Fibroblast of the aortic adventitia (primary cell): ENCODE measurements at regions not wholly inside any gene's neighbourhood (a gene's known extent, or its start where the extent isn't known, plus 50 kb on each side); places are given as distances from the start of the nearest gene placed in this dataset.
"Not testable (repeated sequence)": the region's sequence is repeated elsewhere in the genome, so short reads cannot be mapped to it uniquely, and the experiment has no call there.

Experiments
- DNase-seq: peaks from one replicate; pipeline ENCODE4 v3.0.0-alpha.2; 2010; ENCODE audit warnings: low read depth
- H3K4me3 ChIP-seq: 2 replicates; pipeline ENCODE4 v1.5.1; 2011; ENCODE audit warnings: low read depth, mild to moderate bottlenecking, control low read depth, low read length, moderate library complexity
- TF ChIP-seq, protein P1 (sequence below): IDR thresholded peaks from 2 replicates; pipeline ENCODE4 v1.5.1; 2011; ENCODE audit warnings: mild to moderate bottlenecking, low read length, control low read depth, inconsistent platforms; ENCODE audit not compliant: insufficient read depth

DNA sequence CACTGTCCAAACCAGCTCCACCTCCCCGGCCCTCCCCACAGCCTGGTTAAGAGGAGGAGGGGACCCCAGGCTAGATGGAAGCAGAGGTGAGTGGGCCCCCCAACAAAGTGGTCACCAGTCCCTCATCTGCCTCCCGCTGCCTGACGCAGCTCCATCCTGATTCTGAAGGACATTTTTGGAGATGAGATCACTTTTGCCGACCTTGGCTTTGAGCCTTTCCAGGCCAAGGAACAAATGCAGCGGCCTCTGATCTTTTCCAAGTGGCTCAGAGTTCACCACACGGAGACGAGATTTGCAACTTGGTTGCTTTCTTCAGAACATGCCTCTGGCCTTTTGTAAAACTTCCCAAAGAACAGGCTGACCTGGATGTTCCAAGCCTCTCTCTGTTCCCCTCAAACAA lies 223.1 kb downstream of the NPHP4 start:
- no peak for DNase-seq
- TF ChIP-seq, protein P1, sequence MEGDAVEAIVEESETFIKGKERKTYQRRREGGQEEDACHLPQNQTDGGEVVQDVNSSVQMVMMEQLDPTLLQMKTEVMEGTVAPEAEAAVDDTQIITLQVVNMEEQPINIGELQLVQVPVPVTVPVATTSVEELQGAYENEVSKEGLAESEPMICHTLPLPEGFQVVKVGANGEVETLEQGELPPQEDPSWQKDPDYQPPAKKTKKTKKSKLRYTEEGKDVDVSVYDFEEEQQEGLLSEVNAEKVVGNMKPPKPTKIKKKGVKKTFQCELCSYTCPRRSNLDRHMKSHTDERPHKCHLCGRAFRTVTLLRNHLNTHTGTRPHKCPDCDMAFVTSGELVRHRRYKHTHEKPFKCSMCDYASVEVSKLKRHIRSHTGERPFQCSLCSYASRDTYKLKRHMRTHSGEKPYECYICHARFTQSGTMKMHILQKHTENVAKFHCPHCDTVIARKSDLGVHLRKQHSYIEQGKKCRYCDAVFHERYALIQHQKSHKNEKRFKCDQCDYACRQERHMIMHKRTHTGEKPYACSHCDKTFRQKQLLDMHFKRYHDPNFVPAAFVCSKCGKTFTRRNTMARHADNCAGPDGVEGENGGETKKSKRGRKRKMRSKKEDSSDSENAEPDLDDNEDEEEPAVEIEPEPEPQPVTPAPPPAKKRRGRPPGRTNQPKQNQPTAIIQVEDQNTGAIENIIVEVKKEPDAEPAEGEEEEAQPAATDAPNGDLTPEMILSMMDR = no peak
- H3K4me3 ChIP-seq = no peak overlapping the region

DNA sequence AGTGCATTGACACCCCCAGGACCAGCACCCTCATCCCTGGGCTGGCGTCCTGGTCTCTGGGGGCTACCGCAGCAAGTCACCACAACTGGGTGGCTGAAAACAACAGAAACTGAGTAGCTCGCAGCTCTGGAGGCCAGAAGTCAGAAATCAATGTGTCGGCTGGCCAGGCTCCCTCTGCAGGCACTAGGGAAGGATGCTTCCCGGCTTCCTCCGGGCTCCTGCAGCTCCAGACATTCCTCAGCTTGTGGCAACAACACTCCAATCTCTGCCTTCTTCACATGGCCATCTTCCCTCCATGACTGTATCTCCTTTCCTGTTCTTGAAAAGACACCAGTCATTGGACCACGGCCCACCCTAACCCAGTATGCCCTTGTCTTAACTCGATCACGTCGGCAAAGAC lies 224.2 kb downstream of the NPHP4 start:
- H3K4me3 ChIP-seq = no peak overlapping the region
- TF ChIP-seq, protein P1 = no peak
- no peak for DNase-seq

DNA sequence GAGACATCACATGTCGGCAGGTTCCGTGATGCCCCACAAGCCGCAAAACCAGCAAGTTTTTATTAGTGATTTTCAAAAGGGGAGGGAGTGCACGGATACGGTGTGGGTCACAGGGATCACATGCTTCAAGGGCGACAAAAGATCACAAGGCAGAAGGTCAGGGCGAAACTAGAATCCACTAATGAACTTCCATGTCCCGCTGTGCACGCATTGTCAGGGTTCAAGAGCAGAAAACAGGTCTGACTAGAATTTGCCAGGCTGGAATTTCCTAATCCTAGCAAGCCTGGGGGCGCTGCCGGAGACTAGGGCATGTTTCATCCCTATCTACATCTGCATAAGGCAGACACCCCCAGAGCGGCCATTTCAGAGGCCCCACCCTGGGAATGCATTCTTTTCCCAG lies 225.2 kb downstream of the NPHP4 start:
- DNase-seq, H3K4me3 ChIP-seq: not testable (repeated sequence)

DNA sequence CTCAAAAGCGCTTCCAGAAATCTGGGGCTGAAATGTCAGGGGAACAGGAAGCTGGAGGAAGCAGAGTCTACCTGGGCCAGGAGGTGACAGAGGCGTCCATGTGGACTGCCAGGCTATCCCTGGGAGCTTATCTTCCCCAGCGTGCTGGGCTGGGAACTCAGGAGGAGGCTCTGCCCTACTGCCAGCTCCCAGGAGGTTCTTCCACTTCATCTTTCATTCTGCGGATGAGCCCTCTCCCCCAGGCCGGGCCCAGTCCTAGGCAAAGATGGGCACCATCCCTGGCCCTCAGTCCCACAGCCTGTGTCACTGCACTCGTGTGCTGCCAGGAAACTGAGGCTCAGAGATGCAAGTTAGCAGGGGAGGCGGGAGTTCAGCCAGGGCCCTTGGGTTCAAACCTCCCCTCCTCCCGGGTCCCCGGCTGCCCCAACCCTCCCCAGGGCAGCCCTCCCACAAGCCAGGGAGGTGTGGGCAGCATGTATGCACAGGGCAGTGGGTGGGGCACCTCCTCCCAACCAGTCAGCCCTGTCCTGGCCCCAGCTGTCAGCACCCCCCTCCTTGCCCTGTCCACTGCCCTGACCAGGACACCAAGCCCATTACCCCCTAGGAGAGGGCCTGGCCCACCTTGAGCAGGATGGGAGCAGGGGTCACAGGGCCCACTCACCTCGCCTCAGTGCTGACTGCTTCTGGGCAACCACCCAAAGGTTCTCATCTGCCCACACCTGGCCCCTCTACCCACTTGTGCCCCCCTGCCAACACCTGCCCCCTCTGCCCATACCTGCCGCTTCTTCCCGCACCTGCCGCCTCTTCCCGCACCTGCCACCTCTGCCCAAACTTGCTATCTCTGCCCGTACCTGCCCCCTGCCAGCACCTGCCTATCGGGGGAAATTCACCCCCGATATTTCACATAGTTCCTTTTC lies 226.0 kb downstream of the NPHP4 start:
- no peak for DNase-seq
- H3K4me3 ChIP-seq = no peak overlapping the region
- TF ChIP-seq, protein P1 = no peak

- no peak overlapping the region for H3K4me3 ChIP-seq
- TF ChIP-seq, protein P1 = no peak
- no peak for DNase-seq
Measured at GRCh38 chr1:5765483-5765882, 226.7 kb downstream of the NPHP4 start.

DNA sequence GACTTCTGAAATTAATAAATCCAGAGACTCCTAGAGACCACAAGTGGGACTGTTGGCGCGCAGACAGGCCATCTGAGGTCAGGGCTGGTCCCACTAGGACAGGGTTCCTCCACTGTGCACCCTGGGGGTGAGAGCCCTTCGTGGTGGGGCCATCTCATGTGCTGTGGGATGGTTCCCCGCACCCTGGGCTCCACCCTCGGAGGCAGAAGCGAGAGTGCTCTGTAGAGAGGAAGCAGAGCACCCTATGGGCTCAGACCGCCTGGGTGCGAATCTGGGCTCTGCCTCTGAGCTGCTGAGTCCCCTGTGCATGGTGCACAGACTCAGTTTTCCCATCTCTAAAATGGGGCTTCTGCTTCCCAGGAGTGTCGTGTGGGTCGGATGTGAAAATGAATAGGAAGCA lies 227.3 kb downstream of the NPHP4 start:
- TF ChIP-seq, protein P1 = no peak
- DNase-seq = no peak

DNA sequence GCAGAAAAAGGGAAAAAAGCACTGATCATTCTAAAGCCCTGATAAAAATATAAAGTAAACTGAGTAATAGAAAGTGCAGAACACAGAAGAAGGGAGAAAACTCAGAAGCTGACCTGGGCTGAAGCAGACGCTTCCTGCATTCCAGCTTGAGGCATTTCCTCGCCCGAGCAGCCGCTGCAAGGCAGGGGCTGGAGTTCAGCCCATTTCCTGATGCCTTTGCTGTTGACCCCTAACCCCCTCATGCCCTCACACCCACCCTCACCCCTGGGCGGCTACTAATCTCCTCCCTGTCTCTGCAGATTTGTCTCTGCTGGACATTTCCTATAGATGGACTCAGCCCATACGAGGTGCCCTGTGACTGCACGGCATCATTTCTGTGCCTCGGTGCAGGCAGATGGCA lies 227.8 kb downstream of the NPHP4 start:
- H3K4me3 ChIP-seq = no peak overlapping the region
- TF ChIP-seq, protein P1 = no peak
- DNase-seq = no peak

More for the DNA sequence above, 227.3 kb downstream of the NPHP4 start:
- no peak overlapping the region for H3K4me3 ChIP-seq
